GM12878 (cell line): ENCODE measurements at regions not wholly inside any gene's neighbourhood (a gene's known extent, or its start where the extent isn't known, plus 50 kb on each side); places are given as distances from the start of the nearest gene placed in this dataset.

ENCODE experiments used
- ATAC-seq: fragments of 200-7000 bp; cut with Tn5 transposase; 3 replicates; pipeline ENCODE4 v1.9.1; 2020; ENCODE audit warnings: mild to moderate bottlenecking, moderate library complexity
- BruUV-seq: library from RNA; stranded (reverse); fragments of 400-500 nt; replicated peaks from 2 replicates; lab custom pipeline; 2021; lab: Mats Ljungman, UMichigan
- CTCF ChIA-PET: fragments of 300-600 bp; sonication (Branson Sonifier 250); formaldehyde crosslinking; extraction: SDS; loops from one replicate; lab custom pipeline; 2021; ENCODE audit warnings: inconsistent platforms; lab: Yijun Ruan, JAX
- POLR2A ChIA-PET: fragments of 350-600 bp; formaldehyde crosslinking; extraction: SDS; loops from one replicate; lab custom pipeline; 2021; ENCODE audit warnings: inconsistent platforms; lab: Charles Lee
- RAD21 ChIA-PET: fragments of 300-600 bp; sonication (Branson Sonifier 250); formaldehyde crosslinking; loops from one replicate; lab custom pipeline; 2023; ENCODE audit warnings: antibody characterized with exemption; ENCODE audit not compliant: unreplicated experiment; lab: Charles Lee
- SMC1A ChIA-PET: fragments of 300-600 bp; sonication (Branson Sonifier 250); formaldehyde crosslinking; loops from one replicate; lab custom pipeline; 2023; ENCODE audit not compliant: unreplicated experiment, uncharacterized antibody; lab: Charles Lee
- DNase-seq: peaks from one replicate; pipeline ENCODE4 v3.0.0-alpha.2; 2011; ENCODE audit warnings: low read depth, low spot score
- FAIRE-seq: peaks from 3 replicates; lab custom pipeline; 2011; peaks lifted over from hg19 to GRCh38; lab: Jason Lieb, UNC
- H2AFZ ChIP-seq: 2 replicates; pipeline ENCODE4 v1.6.0; 2011; ENCODE audit warnings: low read depth, low read length, control low read depth; ENCODE audit not compliant: control insufficient read depth
- H3K27ac ChIP-seq: 2 replicates; pipeline ENCODE4 v1.5.1; 2011; ENCODE audit warnings: control low read depth; ENCODE audit not compliant: control insufficient read depth, insufficient read depth
- H3K27me3 ChIP-seq, 2 experiments: replicated peaks in 1 of 2; 2 replicates each; pipeline versions ENCODE4 v1.6.0 to v1.6.1; 2011; ENCODE audit warnings: low read length in 1 of 2; ENCODE audit not compliant: control insufficient read depth in 2 of 2, insufficient read depth in 2 of 2
- H3K36me3 ChIP-seq, 2 experiments: 2 replicates each; pipeline ENCODE4 v1.5.1; 2011; ENCODE audit warnings: low read length in 1 of 2; ENCODE audit not compliant: control insufficient read depth in 2 of 2, insufficient read depth in 2 of 2
- H3K4me1 ChIP-seq: 2 replicates; pipeline ENCODE4 v1.6.1; 2011; ENCODE audit warnings: mild to moderate bottlenecking, low read length, moderate library complexity, mixed read lengths; ENCODE audit not compliant: control insufficient read depth, insufficient read depth
- H3K4me2 ChIP-seq: 2 replicates; pipeline ENCODE4 v1.6.0; 2011; ENCODE audit warnings: control low read depth; ENCODE audit not compliant: control insufficient read depth, insufficient read depth
- H3K4me3 ChIP-seq: fragments of 200-600 bp; sonication (generic); 2 replicates; pipeline ENCODE4 v1.5.1; 2016
- H3K79me2 ChIP-seq: 2 replicates; pipeline ENCODE4 v1.6.0; 2011; ENCODE audit warnings: low read length; ENCODE audit not compliant: control insufficient read depth, insufficient read depth
- H3K9ac ChIP-seq: 2 replicates; pipeline ENCODE4 v1.8.0; 2011; ENCODE audit warnings: low read length, control low read depth, mixed read lengths; ENCODE audit not compliant: control insufficient read depth, insufficient read depth
- H3K9me3 ChIP-seq: replicated peaks from 3 replicates; pipeline ENCODE4 v1.5.1; 2011; ENCODE audit warnings: mild to moderate bottlenecking, low read length; ENCODE audit not compliant: control insufficient read depth, insufficient read depth
- H4K20me1 ChIP-seq: 2 replicates; pipeline ENCODE4 v1.6.0; 2011; ENCODE audit not compliant: control insufficient read depth, insufficient read depth
- BCL11A ChIP-seq: IDR thresholded peaks from 2 replicates; pipeline ENCODE4 v1.6.1; 2011; ENCODE audit warnings: low read depth, low read length
- BRCA1 ChIP-seq: IDR thresholded peaks from 2 replicates; pipeline ENCODE4 v1.6.1; 2011; ENCODE audit warnings: low read depth, low read length, improper control_type of control experiment
- FOXK2 ChIP-seq: fragments of 450-650 bp; IDR thresholded peaks from 2 replicates; pipeline ENCODE4 v1.6.1; 2017; ENCODE audit warnings: mild to moderate bottlenecking, moderate library complexity
- HDAC2 ChIP-seq: fragments of 200-600 bp; sonication (generic); IDR thresholded peaks from 2 replicates; pipeline ENCODE4 v1.6.1; 2017
- KAT2A ChIP-seq: conservative IDR thresholded peaks from 2 replicates; pipeline ENCODE4 v1.6.1; 2011; ENCODE audit warnings: low read depth, low read length; ENCODE audit not compliant: control insufficient read depth
- MYC ChIP-seq: IDR thresholded peaks from 2 replicates; pipeline ENCODE4 v1.6.1; 2011; ENCODE audit warnings: mild to moderate bottlenecking, low read length, moderate library complexity, inconsistent platforms; ENCODE audit not compliant: insufficient read depth, insufficient replicate concordance, insufficient read length, severe bottlenecking
- NR2C1 ChIP-seq: fragments of 450-650 bp; IDR thresholded peaks from 2 replicates; pipeline ENCODE4 v1.6.1; 2017; ENCODE audit warnings: antibody characterized with exemption, mild to moderate bottlenecking, moderate library complexity
- PAX5 ChIP-seq: IDR thresholded peaks from 2 replicates; pipeline ENCODE4 v1.6.1; 2011; ENCODE audit warnings: low read depth, low read length, borderline replicate concordance
- POU2F2 ChIP-seq: IDR thresholded peaks from 3 replicates; pipeline ENCODE4 v1.6.1; 2011; ENCODE audit warnings: low read depth, mild to moderate bottlenecking, low read length, borderline replicate concordance
- SUZ12 ChIP-seq: fragments of 200-600 bp; sonication (generic); IDR thresholded peaks from one replicate; pipeline ENCODE4 v1.6.1; 2018; ENCODE audit warnings: antibody characterized with exemption, mild to moderate bottlenecking; ENCODE audit not compliant: unreplicated experiment
- TCF3 ChIP-seq: IDR thresholded peaks from 2 replicates; pipeline ENCODE4 v1.6.1; 2012; ENCODE audit warnings: low read depth, mild to moderate bottlenecking, low read length, borderline replicate concordance; ENCODE audit not compliant: insufficient read depth
- ZBTB4 ChIP-seq: fragments of 450-650 bp; formaldehyde crosslinking; IDR thresholded peaks from 2 replicates; pipeline ENCODE4 v1.4.0; 2022; ENCODE audit warnings: mild to moderate bottlenecking, moderate library complexity
- WGBS: methylation state at CpG from one replicate; pipeline ENCODE4 v1.1.6; 2016; ENCODE audit warnings: low lambda C conversion rate; ENCODE audit not compliant: insufficient replicate concordance, insufficient coverage; ENCODE audit errors: missing lambda C conversion rate; 5-methylcytosine and 5-hydroxymethylcytosine counted together
- in situ Hi-C: fragments of 300-500 bp; cut with MboI; formaldehyde crosslinking; loops from 9 replicates; pipeline ENCODE4 v1.14.3; 2018; ENCODE audit warnings: mixed read lengths
- intact Hi-C: fragments of 100-400 bp; cut with micrococcal nuclease; formaldehyde crosslinking; loops from one replicate; pipeline ENCODE4 v1.14.2; 2022; ENCODE audit not compliant: unreplicated experiment
- TF ChIP-seq, protein P1 (sequence below): fragments of 450-650 bp; conservative IDR thresholded peaks from 2 replicates; pipeline ENCODE4 v1.6.1; 2017; ENCODE audit warnings: mild to moderate bottlenecking, moderate library complexity

GRCh38 chr7:81112731-81113130, 193.9 kb upstream of the SEMA3C start:
- Histone ChIP-seq H3K79me2 (no peaks in the 10 kb centered on the region), H2AFZ (no peak overlapping the region), H3K9ac (no peak overlapping the region), H3K27me3 (no peaks in the 10 kb centered on the region), H3K36me3 (no peaks in the 10 kb centered on the region), H3K4me2 (no peak overlapping the region), H3K4me1 (no peaks in the 10 kb centered on the region), H3K9me3 (no peaks in the 10 kb centered on the region), H3K27ac (no peak overlapping the region), H3K4me3 (no peak overlapping the region), H4K20me1 (no peaks in the 10 kb centered on the region)
- ATAC-seq (no peak), FAIRE-seq (no peak), DNase-seq (no peak)
- intact Hi-C loops = no loop called here
- no TSS peak for BruUV-seq
- WGBS = 26% methylated on average over 1 of the region's 1 CpG
- in situ Hi-C loops = no loop called here
- SMC1A ChIA-PET = no interaction called here
- POLR2A ChIA-PET = no interaction called here
- TF ChIP-seq POU2F2 = no peak
- TF ChIP-seq FOXK2 = no peak
- no peak for TF ChIP-seq PAX5
- no peak for TF ChIP-seq NR2C1
- TF ChIP-seq, protein P1, sequence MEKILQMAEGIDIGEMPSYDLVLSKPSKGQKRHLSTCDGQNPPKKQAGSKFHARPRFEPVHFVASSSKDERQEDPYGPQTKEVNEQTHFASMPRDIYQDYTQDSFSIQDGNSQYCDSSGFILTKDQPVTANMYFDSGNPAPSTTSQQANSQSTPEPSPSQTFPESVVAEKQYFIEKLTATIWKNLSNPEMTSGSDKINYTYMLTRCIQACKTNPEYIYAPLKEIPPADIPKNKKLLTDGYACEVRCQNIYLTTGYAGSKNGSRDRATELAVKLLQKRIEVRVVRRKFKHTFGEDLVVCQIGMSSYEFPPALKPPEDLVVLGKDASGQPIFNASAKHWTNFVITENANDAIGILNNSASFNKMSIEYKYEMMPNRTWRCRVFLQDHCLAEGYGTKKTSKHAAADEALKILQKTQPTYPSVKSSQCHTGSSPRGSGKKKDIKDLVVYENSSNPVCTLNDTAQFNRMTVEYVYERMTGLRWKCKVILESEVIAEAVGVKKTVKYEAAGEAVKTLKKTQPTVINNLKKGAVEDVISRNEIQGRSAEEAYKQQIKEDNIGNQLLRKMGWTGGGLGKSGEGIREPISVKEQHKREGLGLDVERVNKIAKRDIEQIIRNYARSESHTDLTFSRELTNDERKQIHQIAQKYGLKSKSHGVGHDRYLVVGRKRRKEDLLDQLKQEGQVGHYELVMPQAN = no peak
- no peak for TF ChIP-seq ZBTB4
- TF ChIP-seq HDAC2 = no peak
- no peak for TF ChIP-seq MYC
- TF ChIP-seq BCL11A = no peak
- TF ChIP-seq KAT2A = no peak
- TF ChIP-seq BRCA1 = no peak
- TF ChIP-seq TCF3 = no peak
- no peak for TF ChIP-seq SUZ12
- CTCF ChIA-PET = no interaction called here
- RAD21 ChIA-PET = no interaction called here
